IMR-90 (cell line): ENCODE measurements at regions not wholly inside any gene's neighbourhood (a gene's known extent, or its start where the extent isn't known, plus 50 kb on each side); places are given as distances from the start of the nearest gene placed in this dataset.

Source experiments
- ATAC-seq: fragments of 200-7000 bp; cut with Tn5 transposase; 2 replicates; pipeline ENCODE4 v1.9.1; 2020; ENCODE audit warnings: low read depth, mild to moderate bottlenecking, moderate library complexity
- BruUV-seq: library from RNA; stranded (reverse); fragments of 400-500 nt; replicated peaks from 2 replicates; lab custom pipeline; 2021; lab: Mats Ljungman, UMichigan
- CTCF ChIA-PET: fragments of 300-600 bp; formaldehyde crosslinking; extraction: SDS; loops from one replicate; lab custom pipeline; 2021; ENCODE audit warnings: antibody characterized with exemption; lab: Yijun Ruan, JAX
- POLR2A ChIA-PET: fragments of 300-600 bp; sonication (Branson Sonifier 250); formaldehyde crosslinking; loops from one replicate; lab custom pipeline; 2022; ENCODE audit warnings: antibody characterized with exemption; ENCODE audit not compliant: unreplicated experiment; lab: Charles Lee
- DNase-seq: peaks from one replicate; pipeline ENCODE4 v3.0.0; 2013
- H2AFZ ChIP-seq: replicated peaks from 2 replicates; pipeline ENCODE3; 2013; ENCODE audit warnings: low read length, mild to moderate bottlenecking; ENCODE audit not compliant: poor library complexity
- H2AK5ac ChIP-seq: 2 replicates; pipeline ENCODE4 v1.6.1; 2013; ENCODE audit warnings: low read depth, low read length, inconsistent platforms
- H2AK9ac ChIP-seq: replicated peaks from 2 replicates; pipeline ENCODE3; 2013; ENCODE audit warnings: mild to moderate bottlenecking, low read depth, low read length, moderate library complexity; ENCODE audit not compliant: poor library complexity
- H2BK120ac ChIP-seq: 2 replicates; pipeline ENCODE4 v1.6.1; 2013; ENCODE audit warnings: low read depth, low read length, inconsistent platforms
- H2BK15ac ChIP-seq: 3 replicates; pipeline ENCODE4 v1.6.1; 2013; ENCODE audit warnings: low read depth, low read length, inconsistent platforms
- H2BK20ac ChIP-seq: 2 replicates; pipeline ENCODE4 v1.6.1; 2013; ENCODE audit warnings: low read depth, mild to moderate bottlenecking, inconsistent platforms, low read length, moderate library complexity
- H2BK5ac ChIP-seq: 2 replicates; pipeline ENCODE4 v1.6.1; 2013; ENCODE audit warnings: mild to moderate bottlenecking, low read depth, low read length, inconsistent platforms; ENCODE audit not compliant: poor library complexity, severe bottlenecking
- H3K14ac ChIP-seq: replicated peaks from 2 replicates; pipeline ENCODE4 v1.6.1; 2013; ENCODE audit warnings: low read depth, low read length, inconsistent platforms
- H3K18ac ChIP-seq: 2 replicates; pipeline ENCODE4 v1.6.1; 2013; ENCODE audit warnings: low read depth, low read length, control low read depth
- H3K23ac ChIP-seq: 2 replicates; pipeline ENCODE4 v1.6.1; 2013; ENCODE audit warnings: low read depth, low read length, inconsistent platforms
- H3K27ac ChIP-seq: 2 replicates; pipeline ENCODE4 v1.5.1; 2013; ENCODE audit warnings: mild to moderate bottlenecking, control low read depth, low read length; ENCODE audit not compliant: insufficient read depth
- H3K27me3 ChIP-seq: 2 replicates; pipeline ENCODE4 v1.6.1; 2013; ENCODE audit warnings: low read length; ENCODE audit not compliant: control insufficient read depth, insufficient read depth
- H3K36me3 ChIP-seq: 2 replicates; pipeline ENCODE4 v1.6.1; 2013; ENCODE audit warnings: low read length, mixed read lengths; ENCODE audit not compliant: control insufficient read depth, insufficient read depth
- H3K4ac ChIP-seq: 2 replicates; pipeline ENCODE4 v1.6.1; 2013; ENCODE audit warnings: low read depth, low read length, inconsistent platforms
- H3K4me1 ChIP-seq: 2 replicates; pipeline ENCODE4 v1.6.1; 2013; ENCODE audit warnings: low read length, mixed read lengths; ENCODE audit not compliant: control insufficient read depth, insufficient read depth
- H3K4me2 ChIP-seq: 2 replicates; pipeline ENCODE4 v1.6.1; 2013; ENCODE audit warnings: low read depth, mild to moderate bottlenecking, control low read depth, low read length, moderate library complexity
- H3K4me3 ChIP-seq: 2 replicates; pipeline ENCODE4 v1.5.1; 2013; ENCODE audit warnings: low read depth, mild to moderate bottlenecking, control low read depth, low read length, moderate library complexity; ENCODE audit not compliant: insufficient read depth
- H3K56ac ChIP-seq: 2 replicates; pipeline ENCODE4 v1.6.1; 2013; ENCODE audit warnings: low read length, inconsistent platforms; ENCODE audit not compliant: insufficient read depth; ENCODE audit errors: extremely low read depth
- H3K79me1 ChIP-seq, 2 experiments: 2 replicates each; pipeline ENCODE4 v1.6.1; 2013; ENCODE audit warnings: low read length in 2 of 2, inconsistent platforms in 1 of 2, low read depth in 1 of 2
- H3K9ac ChIP-seq: 2 replicates; pipeline ENCODE4 v1.6.1; 2013; ENCODE audit warnings: low read depth, low read length, control low read depth
- H3K9me1 ChIP-seq: 2 replicates; pipeline ENCODE4 v1.6.1; 2013; ENCODE audit warnings: low read length, inconsistent platforms; ENCODE audit not compliant: insufficient read depth
- H3K9me3 ChIP-seq: 2 replicates; pipeline ENCODE4 v1.6.1; 2013; ENCODE audit warnings: low read length; ENCODE audit not compliant: control insufficient read depth, insufficient read depth
- H4K20me1 ChIP-seq: 2 replicates; pipeline ENCODE4 v1.6.1; 2013; ENCODE audit warnings: low read length, inconsistent platforms; ENCODE audit not compliant: insufficient read depth
- H4K5ac ChIP-seq: 2 replicates; pipeline ENCODE4 v1.6.1; 2013; ENCODE audit warnings: mild to moderate bottlenecking, low read depth, low read length, control low read depth
- H4K8ac ChIP-seq, 2 experiments: 2 replicates each; pipeline ENCODE4 v1.6.1; 2013; ENCODE audit warnings: low read depth in 2 of 2, low read length in 2 of 2, control low read depth in 1 of 2, inconsistent platforms in 1 of 2
- H4K91ac ChIP-seq: 2 replicates; pipeline ENCODE4 v1.6.1; 2013; ENCODE audit warnings: low read depth, low read length, inconsistent platforms; ENCODE audit not compliant: insufficient read depth
- CEBPB ChIP-seq: IDR thresholded peaks from 2 replicates; pipeline ENCODE4 v1.6.1; 2012; ENCODE audit warnings: low read depth, low read length, improper control_type of control experiment
- CHD1 ChIP-seq: IDR thresholded peaks from 2 replicates; pipeline ENCODE4 v1.6.1; 2012; ENCODE audit warnings: low read depth, low read length, improper control_type of control experiment
- MAFK ChIP-seq: IDR thresholded peaks from 2 replicates; pipeline ENCODE4 v1.6.1; 2012; ENCODE audit warnings: low read depth, low read length, improper control_type of control experiment
- MAZ ChIP-seq: IDR thresholded peaks from 2 replicates; pipeline ENCODE4 v1.6.1; 2012; ENCODE audit warnings: low read depth, mild to moderate bottlenecking, low read length, improper control_type of control experiment, moderate library complexity, borderline replicate concordance
- MXI1 ChIP-seq: IDR thresholded peaks from 2 replicates; pipeline ENCODE4 v1.6.1; 2012; ENCODE audit warnings: low read depth, mild to moderate bottlenecking, low read length, moderate library complexity, borderline replicate concordance
- WGBS, 2 experiments: methylation state at CpG; one replicate each; pipeline versions ENCODE4 v1.1.5 to v1.1.7; 2013; ENCODE audit warnings: missing lambda C conversion rate in 2 of 2; ENCODE audit not compliant: insufficient read length in 1 of 2; ENCODE audit errors: extremely low coverage in 2 of 2; 5-methylcytosine and 5-hydroxymethylcytosine counted together
- dilution Hi-C: fragments of 300-500 bp; cut with HindIII; formaldehyde crosslinking; loops from one replicate; pipeline ENCODE4 v1.14.3; 2018; ENCODE audit warnings: low sequenced_read_pairs; ENCODE audit not compliant: unreplicated experiment
- in situ Hi-C: fragments of 300-500 bp; cut with MboI; formaldehyde crosslinking; loops from 3 replicates; pipeline ENCODE4 v1.14.3; 2019; ENCODE audit warnings: low sequenced_read_pairs, inconsistent platforms, mixed read lengths
- intact Hi-C: fragments of 100-400 bp; cut with micrococcal nuclease; formaldehyde crosslinking; loops from 2 replicates; pipeline ENCODE4 v1.10.0; 2022
- TF ChIP-seq, protein P1 (sequence below): conservative IDR thresholded peaks from 2 replicates; pipeline ENCODE4 v1.5.1; 2012; ENCODE audit warnings: mild to moderate bottlenecking, low read depth, low read length, improper control_type of control experiment

DNA sequence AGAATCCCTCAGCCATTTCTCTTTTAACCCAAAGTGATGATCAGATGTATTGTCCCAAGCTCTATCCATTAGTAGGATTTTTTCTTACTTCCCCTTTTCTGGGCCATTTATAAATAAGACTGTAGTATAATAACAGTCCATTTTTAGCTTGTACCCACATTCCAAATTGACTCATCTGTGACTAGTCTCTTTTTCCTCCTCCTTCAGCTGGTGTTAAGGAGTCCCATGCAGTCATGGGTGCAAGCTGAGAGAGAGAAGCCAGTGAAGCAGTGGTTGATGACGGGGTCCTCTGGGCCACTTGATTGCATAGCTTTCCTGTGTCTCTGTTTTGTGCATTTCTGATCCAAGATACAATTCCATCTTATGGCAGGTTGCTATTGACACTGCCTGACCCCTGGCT lies 476.0 kb upstream of the CD180 start:
- no CpG with 5 or more reads among the region's 1 CpG for WGBS, 2 experiments
- no peak overlapping the region for H3K9ac ChIP-seq
- no peaks in the 10 kb centered on the region for H3K36me3 ChIP-seq
- H2BK20ac ChIP-seq = no peak overlapping the region
- H3K56ac ChIP-seq = no peak overlapping the region
- CTCF ChIA-PET = no interaction called here
- no peak overlapping the region for H3K23ac ChIP-seq
- no peaks in the 10 kb centered on the region for H3K27me3 ChIP-seq
- H3K14ac ChIP-seq = no peak overlapping the region
- no peak overlapping the region for H3K18ac ChIP-seq
- no peak for ATAC-seq
- no peaks in the 10 kb centered on the region for H3K9me1 ChIP-seq
- no peak overlapping the region for H4K91ac ChIP-seq
- POLR2A ChIA-PET = no interaction called here
- TF ChIP-seq, protein P1, sequence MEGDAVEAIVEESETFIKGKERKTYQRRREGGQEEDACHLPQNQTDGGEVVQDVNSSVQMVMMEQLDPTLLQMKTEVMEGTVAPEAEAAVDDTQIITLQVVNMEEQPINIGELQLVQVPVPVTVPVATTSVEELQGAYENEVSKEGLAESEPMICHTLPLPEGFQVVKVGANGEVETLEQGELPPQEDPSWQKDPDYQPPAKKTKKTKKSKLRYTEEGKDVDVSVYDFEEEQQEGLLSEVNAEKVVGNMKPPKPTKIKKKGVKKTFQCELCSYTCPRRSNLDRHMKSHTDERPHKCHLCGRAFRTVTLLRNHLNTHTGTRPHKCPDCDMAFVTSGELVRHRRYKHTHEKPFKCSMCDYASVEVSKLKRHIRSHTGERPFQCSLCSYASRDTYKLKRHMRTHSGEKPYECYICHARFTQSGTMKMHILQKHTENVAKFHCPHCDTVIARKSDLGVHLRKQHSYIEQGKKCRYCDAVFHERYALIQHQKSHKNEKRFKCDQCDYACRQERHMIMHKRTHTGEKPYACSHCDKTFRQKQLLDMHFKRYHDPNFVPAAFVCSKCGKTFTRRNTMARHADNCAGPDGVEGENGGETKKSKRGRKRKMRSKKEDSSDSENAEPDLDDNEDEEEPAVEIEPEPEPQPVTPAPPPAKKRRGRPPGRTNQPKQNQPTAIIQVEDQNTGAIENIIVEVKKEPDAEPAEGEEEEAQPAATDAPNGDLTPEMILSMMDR = no peak
- TF ChIP-seq CEBPB = no peak
- TF ChIP-seq MXI1 = no peak
- no peak for TF ChIP-seq MAZ
- TF ChIP-seq CHD1 = no peak
- no peak for TF ChIP-seq MAFK
- no peak overlapping the region for H2BK15ac ChIP-seq
- intact Hi-C loops (no loop called here), dilution Hi-C loops (no loop called here), in situ Hi-C loops (no loop called here)
- H4K8ac ChIP-seq = no peak overlapping the region
- H2AK5ac ChIP-seq = no peak overlapping the region
- no peaks in the 10 kb centered on the region for H3K79me1 ChIP-seq
- H2AFZ ChIP-seq = no peak overlapping the region
- no peaks in the 10 kb centered on the region for H4K20me1 ChIP-seq
- H3K4ac ChIP-seq = no peak overlapping the region
- no peak overlapping the region for H3K27ac ChIP-seq
- DNase-seq = no peak
- H3K4me2 ChIP-seq = no peak overlapping the region
- H3K4me3 ChIP-seq = no peak overlapping the region
- H4K5ac ChIP-seq = no peak overlapping the region
- H3K9me3 ChIP-seq = no peaks in the 10 kb centered on the region
- BruUV-seq = no TSS peak
- no peak overlapping the region for H2BK5ac ChIP-seq
- no peak overlapping the region for H2AK9ac ChIP-seq
- H2BK120ac ChIP-seq = no peak overlapping the region
- no peaks in the 10 kb centered on the region for H3K4me1 ChIP-seq
